ENCODE measurements at regions not wholly inside any gene's neighbourhood (a gene's known extent, or its start where the extent isn't known, plus 50 kb on each side); places are given as distances from the start of the nearest gene placed in this dataset.

DNA sequence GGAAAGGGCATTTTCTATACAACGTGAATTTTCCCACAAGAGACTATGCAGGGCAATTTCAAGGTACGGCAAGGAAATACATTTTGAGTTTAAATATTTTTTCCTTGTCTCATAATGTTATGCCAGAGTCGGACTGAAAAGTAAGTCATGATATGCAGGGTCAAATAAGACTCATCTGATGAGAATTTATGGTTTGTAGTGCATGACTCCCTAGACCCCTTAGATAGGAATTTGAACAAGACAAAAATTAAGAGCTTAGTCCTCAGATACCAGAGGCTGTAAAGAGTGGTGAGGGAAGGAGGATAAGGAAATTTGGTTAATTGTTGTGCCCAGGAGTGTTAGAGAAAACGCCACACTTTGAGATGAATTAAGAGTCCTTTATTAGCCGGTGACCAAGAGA is 616.6 kb downstream of the XPNPEP1 start:
- no peak overlapping the region for H3K4me3 ChIP-seq (ENCODE audit: severe bottlenecking)
- DNase-seq (ENCODE audit: low spot score): no peak
- TF ChIP-seq, protein P1, sequence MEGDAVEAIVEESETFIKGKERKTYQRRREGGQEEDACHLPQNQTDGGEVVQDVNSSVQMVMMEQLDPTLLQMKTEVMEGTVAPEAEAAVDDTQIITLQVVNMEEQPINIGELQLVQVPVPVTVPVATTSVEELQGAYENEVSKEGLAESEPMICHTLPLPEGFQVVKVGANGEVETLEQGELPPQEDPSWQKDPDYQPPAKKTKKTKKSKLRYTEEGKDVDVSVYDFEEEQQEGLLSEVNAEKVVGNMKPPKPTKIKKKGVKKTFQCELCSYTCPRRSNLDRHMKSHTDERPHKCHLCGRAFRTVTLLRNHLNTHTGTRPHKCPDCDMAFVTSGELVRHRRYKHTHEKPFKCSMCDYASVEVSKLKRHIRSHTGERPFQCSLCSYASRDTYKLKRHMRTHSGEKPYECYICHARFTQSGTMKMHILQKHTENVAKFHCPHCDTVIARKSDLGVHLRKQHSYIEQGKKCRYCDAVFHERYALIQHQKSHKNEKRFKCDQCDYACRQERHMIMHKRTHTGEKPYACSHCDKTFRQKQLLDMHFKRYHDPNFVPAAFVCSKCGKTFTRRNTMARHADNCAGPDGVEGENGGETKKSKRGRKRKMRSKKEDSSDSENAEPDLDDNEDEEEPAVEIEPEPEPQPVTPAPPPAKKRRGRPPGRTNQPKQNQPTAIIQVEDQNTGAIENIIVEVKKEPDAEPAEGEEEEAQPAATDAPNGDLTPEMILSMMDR (IDR thresholded peaks at IDR 0.05; ENCODE audit: poor library complexity, severe bottlenecking): no peak
- H3K9me3 ChIP-seq (ENCODE audit: severe bottlenecking): no peaks in the 10 kb centered on the region
- H3K27me3 ChIP-seq (ENCODE audit: insufficient read depth, poor library complexity, severe bottlenecking): no peaks in the 10 kb centered on the region
- H3K4me1 ChIP-seq (ENCODE audit: insufficient read depth, poor library complexity, severe bottlenecking): no peaks in the 10 kb centered on the region
- ATAC-seq (ENCODE audit: low read depth): no peak
- no peak overlapping the region for H3K27ac ChIP-seq (ENCODE audit: poor library complexity, severe bottlenecking)
- no peaks in the 10 kb centered on the region for H3K36me3 ChIP-seq (ENCODE audit: low read depth)

DNA sequence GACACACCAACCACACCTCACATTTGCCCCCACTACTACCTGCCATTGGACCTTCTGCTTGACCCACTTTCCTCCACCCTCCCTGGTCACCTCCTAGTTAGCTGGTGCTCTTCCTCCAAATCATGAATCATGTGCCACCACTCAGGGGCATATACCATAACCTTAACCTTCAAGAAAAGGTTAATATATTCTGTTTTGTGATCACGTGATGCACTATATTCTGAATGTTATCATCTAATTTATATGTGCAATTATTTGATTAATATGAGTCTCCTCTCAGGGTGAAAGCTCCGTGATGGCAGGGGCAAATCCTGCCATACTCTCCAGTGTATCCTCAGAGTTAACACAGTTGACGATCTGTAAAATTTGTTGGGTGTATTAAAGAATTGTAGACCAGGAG is 635.5 kb downstream of the XPNPEP1 start:
- TF ChIP-seq, protein P1 (IDR thresholded peaks at IDR 0.05; ENCODE audit: poor library complexity, severe bottlenecking): no peak
- Histone ChIP-seq H3K4me3 (ENCODE audit: severe bottlenecking) (no peak overlapping the region), H3K27me3 (ENCODE audit: insufficient read depth, poor library complexity, severe bottlenecking) (no peaks in the 10 kb centered on the region), H3K4me1 (ENCODE audit: insufficient read depth, poor library complexity, severe bottlenecking) (no peaks in the 10 kb centered on the region), H3K36me3 (ENCODE audit: low read depth) (no peaks in the 10 kb centered on the region), H3K9me3 (ENCODE audit: severe bottlenecking) (peaks cover 3% of the 10 kb centered on the region), H3K27ac (ENCODE audit: poor library complexity, severe bottlenecking) (no peak overlapping the region)
- ATAC-seq (ENCODE audit: low read depth) (no peak), DNase-seq (ENCODE audit: low spot score) (no peak)

DNA sequence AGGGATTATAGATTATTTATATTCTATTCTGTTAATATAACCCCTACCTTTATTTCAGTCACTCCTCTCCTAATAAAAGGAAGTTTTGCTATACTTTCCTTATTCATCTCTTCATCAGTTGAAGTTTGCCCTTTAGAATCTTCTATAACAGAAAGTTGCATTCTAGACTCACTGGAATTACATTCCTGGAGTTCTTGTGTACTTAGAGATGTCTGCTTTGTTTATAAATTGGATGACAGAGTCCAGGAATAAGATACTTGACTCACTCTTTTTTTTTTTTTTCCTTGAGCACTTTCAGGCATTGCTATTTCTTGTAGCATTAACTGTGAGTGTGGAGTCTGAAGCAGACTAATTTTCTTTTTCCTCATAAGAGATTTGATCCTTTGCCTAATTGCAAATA is 640.8 kb downstream of the XPNPEP1 start:
- TF ChIP-seq, protein P1 (IDR thresholded peaks at IDR 0.05; ENCODE audit: poor library complexity, severe bottlenecking): no peak
- Histone ChIP-seq H3K4me3 (ENCODE audit: severe bottlenecking) (no peak overlapping the region), H3K4me1 (ENCODE audit: insufficient read depth, poor library complexity, severe bottlenecking) (no peaks in the 10 kb centered on the region), H3K9me3 (ENCODE audit: severe bottlenecking) (peaks cover 3% of the 10 kb centered on the region), H3K27ac (ENCODE audit: poor library complexity, severe bottlenecking) (no peak overlapping the region), H3K36me3 (ENCODE audit: low read depth) (no peaks in the 10 kb centered on the region), H3K27me3 (ENCODE audit: insufficient read depth, poor library complexity, severe bottlenecking) (no peaks in the 10 kb centered on the region)
- no peak for DNase-seq (ENCODE audit: low spot score)
- no peak for ATAC-seq (ENCODE audit: low read depth)

DNA sequence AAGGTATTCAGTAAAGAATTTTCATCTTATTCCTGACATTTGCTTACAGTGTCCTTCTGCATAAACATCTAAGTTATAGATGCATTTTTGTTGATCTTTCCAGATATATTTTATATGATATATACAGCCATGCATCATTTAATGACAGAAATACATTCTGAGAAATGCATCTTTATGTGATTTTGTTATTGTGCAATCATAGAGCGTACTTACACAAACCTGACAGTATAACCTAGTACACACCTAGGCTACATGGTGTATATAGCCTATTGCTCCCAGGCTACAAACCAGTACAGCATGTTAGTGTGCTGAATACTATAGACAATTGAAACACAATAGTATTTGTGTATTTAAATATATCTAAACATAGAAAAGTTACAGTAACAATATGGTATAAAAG is 642.0 kb downstream of the XPNPEP1 start:
- no peaks in the 10 kb centered on the region for H3K27me3 ChIP-seq (ENCODE audit: insufficient read depth, poor library complexity, severe bottlenecking)
- peaks cover 3% of the 10 kb centered on the region for H3K9me3 ChIP-seq (ENCODE audit: severe bottlenecking)
- TF ChIP-seq, protein P1 (IDR thresholded peaks at IDR 0.05; ENCODE audit: poor library complexity, severe bottlenecking): no peak
- ATAC-seq (ENCODE audit: low read depth) (no peak), DNase-seq (ENCODE audit: low spot score) (no peak)
- H3K4me3 ChIP-seq (ENCODE audit: severe bottlenecking): no peak overlapping the region
- no peaks in the 10 kb centered on the region for H3K4me1 ChIP-seq (ENCODE audit: insufficient read depth, poor library complexity, severe bottlenecking)
- no peak overlapping the region for H3K27ac ChIP-seq (ENCODE audit: poor library complexity, severe bottlenecking)
- no peaks in the 10 kb centered on the region for H3K36me3 ChIP-seq (ENCODE audit: low read depth)

DNA sequence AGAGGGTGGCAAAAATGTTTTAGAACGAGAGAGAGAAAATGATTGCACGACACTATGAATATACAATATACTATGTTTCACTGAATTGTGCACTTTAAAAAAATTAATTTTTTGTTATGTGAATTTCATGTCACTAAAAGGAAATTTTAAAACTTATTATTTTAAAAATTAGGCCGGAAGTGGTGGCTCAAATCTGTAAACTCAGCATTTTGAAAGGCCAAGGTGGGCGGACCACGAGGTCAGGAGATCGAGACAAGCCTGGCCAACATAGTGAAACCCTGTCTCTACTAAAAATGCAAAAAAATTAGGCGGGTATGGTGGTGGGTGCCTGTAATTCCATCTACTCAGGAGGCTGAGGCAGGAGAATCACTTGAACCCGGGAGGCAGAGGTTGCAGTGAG is 642.5 kb downstream of the XPNPEP1 start:
- H3K9me3 ChIP-seq (ENCODE audit: severe bottlenecking): peaks cover 3% of the 10 kb centered on the region
- no peak for ATAC-seq (ENCODE audit: low read depth)
- DNase-seq (ENCODE audit: low spot score): no peak
- H3K4me3 ChIP-seq (ENCODE audit: severe bottlenecking): no peak overlapping the region
- H3K4me1 ChIP-seq (ENCODE audit: insufficient read depth, poor library complexity, severe bottlenecking): no peaks in the 10 kb centered on the region
- no peak overlapping the region for H3K27ac ChIP-seq (ENCODE audit: poor library complexity, severe bottlenecking)
- TF ChIP-seq, protein P1 (IDR thresholded peaks at IDR 0.05; ENCODE audit: poor library complexity, severe bottlenecking): no peak
- no peaks in the 10 kb centered on the region for H3K36me3 ChIP-seq (ENCODE audit: low read depth)
- H3K27me3 ChIP-seq (ENCODE audit: insufficient read depth, poor library complexity, severe bottlenecking): no peaks in the 10 kb centered on the region
